SK-N-SH (cell line): ENCODE measurements at regions not wholly inside any gene's neighbourhood (a gene's known extent, or its start where the extent isn't known, plus 50 kb on each side); places are given as distances from the start of the nearest gene placed in this dataset.

Source experiments
- CTCF ChIA-PET: fragments of 300-600, 350-600 bp; formaldehyde crosslinking; extraction: SDS; loops from one replicate; lab custom pipeline; 2021; lab: Yijun Ruan, JAX
- POLR2A ChIA-PET: fragments of 350-600 bp; sonication (Branson Sonifier 250); formaldehyde crosslinking; extraction: SDS; loops from one replicate; lab custom pipeline; 2020; ENCODE audit warnings: antibody characterized with exemption, inconsistent platforms; lab: Yijun Ruan, JAX
- DNase-seq: peaks from one replicate; pipeline ENCODE4 v3.0.0; 2012
- H2AFZ ChIP-seq: fragments of 200-600 bp; sonication (generic); 2 replicates; pipeline ENCODE4 v1.8.1; 2016; ENCODE audit warnings: antibody characterized with exemption, mild to moderate bottlenecking, low read depth
- H3F3A ChIP-seq: fragments of 200-600 bp; sonication (generic); replicated peaks from 2 replicates; pipeline ENCODE3; 2016; ENCODE audit warnings: antibody characterized with exemption, mild to moderate bottlenecking; ENCODE audit not compliant: insufficient read depth
- H3K27ac ChIP-seq, 2 experiments: fragments of 200-500 bp in 1 of 2; fragments of 200-600 bp in 1 of 2; sonication (Bioruptor generic) in 1 of 2; sonication (generic), shearing (Covaris generic) in 1 of 2; 2 replicates each; pipeline versions ENCODE4 v1.5.1 to v1.6.1; 2014 to 2016; ENCODE audit warnings: low read depth in 2 of 2, inconsistent platforms in 1 of 2, low read length in 1 of 2, mild to moderate bottlenecking in 1 of 2, mixed read lengths in 1 of 2
- H3K27me3 ChIP-seq: fragments of 200-600 bp; sonication (generic), shearing (Covaris generic); 2 replicates; pipeline ENCODE4 v1.6.1; 2016; ENCODE audit warnings: mixed run types; ENCODE audit not compliant: insufficient read depth
- H3K36me3 ChIP-seq, 2 experiments: fragments of 200-500 bp in 1 of 2; fragments of 200-600 bp in 1 of 2; sonication (Bioruptor generic) in 1 of 2; sonication (generic) in 1 of 2; replicated peaks in 1 of 2; 2 replicates each; pipeline versions ENCODE3 to v1.5.1; 2014 to 2016; ENCODE audit warnings: low read length in 1 of 2, mild to moderate bottlenecking in 1 of 2; ENCODE audit not compliant: insufficient read depth in 2 of 2, control insufficient read depth in 1 of 2
- H3K4me1 ChIP-seq, 2 experiments: fragments of 200-500 bp in 1 of 2; fragments of 200-600 bp in 1 of 2; sonication (Bioruptor generic) in 1 of 2; sonication (generic), shearing (Covaris generic) in 1 of 2; 2 replicates each; pipeline versions ENCODE4 v1.5.1 to v1.6.1; 2014 to 2016; ENCODE audit warnings: low read depth in 1 of 2, low read length in 1 of 2, mixed run types in 1 of 2; ENCODE audit not compliant: insufficient read depth in 2 of 2, control insufficient read depth in 1 of 2
- H3K4me2 ChIP-seq: fragments of 200-600 bp; sonication (generic), shearing (Covaris generic); 2 replicates; pipeline ENCODE4 v1.6.1; 2017; ENCODE audit warnings: mixed run types
- H3K4me3 ChIP-seq, 2 experiments: fragments of 200-500 bp in 1 of 2; fragments of 200-600 bp in 1 of 2; sonication (Bioruptor generic) in 1 of 2; sonication (generic), shearing (Covaris generic) in 1 of 2; 2 replicates each; pipeline versions ENCODE4 v1.5.1 to v1.8.1; 2014 to 2016; ENCODE audit warnings: low read depth in 2 of 2, inconsistent platforms in 1 of 2, low read length in 1 of 2, mild to moderate bottlenecking in 1 of 2, mixed read lengths in 1 of 2, moderate library complexity in 1 of 2
- H3K79me2 ChIP-seq: fragments of 200-600 bp; sonication (generic); 2 replicates; pipeline ENCODE4 v1.8.1; 2017; ENCODE audit warnings: mild to moderate bottlenecking; ENCODE audit not compliant: insufficient read depth
- H3K9ac ChIP-seq: fragments of 200-600 bp; sonication (generic); 2 replicates; pipeline ENCODE4 v1.6.1; 2017; ENCODE audit warnings: mixed run types
- H3K9me2 ChIP-seq: fragments of 200-600 bp; sonication (generic); 2 replicates; pipeline ENCODE4 v1.6.1; 2017; ENCODE audit warnings: mixed run types
- H3K9me3 ChIP-seq: fragments of 200-600 bp; sonication (generic); 2 replicates; pipeline ENCODE4 v1.6.1; 2017; ENCODE audit warnings: mixed run types, mild to moderate bottlenecking, moderate library complexity
- H4K20me1 ChIP-seq: fragments of 200-600 bp; sonication (generic); 2 replicates; pipeline ENCODE4 v1.6.1; 2017; ENCODE audit warnings: mild to moderate bottlenecking, mixed run types; ENCODE audit not compliant: insufficient read depth
- CTCF ChIP-seq: fragments of 200-600 bp; sonication (generic); IDR thresholded peaks from 2 replicates; pipeline ENCODE4 v1.6.1; 2017; ENCODE audit warnings: antibody characterized with exemption, mild to moderate bottlenecking, moderate library complexity
- EZH2phosphoT487 ChIP-seq: fragments of 200-600 bp; sonication (generic); IDR thresholded peaks from 2 replicates; pipeline ENCODE4 v1.6.1; 2017; ENCODE audit warnings: low read depth, mixed run types, mild to moderate bottlenecking, antibody characterized with exemption, moderate library complexity, borderline replicate concordance
- FOSL2 ChIP-seq: IDR thresholded peaks from 2 replicates; pipeline ENCODE4 v1.4.0; 2012; ENCODE audit warnings: low read depth, mild to moderate bottlenecking, moderate library complexity, borderline replicate concordance
- FOXJ3 ChIP-seq: sonication (generic); formaldehyde crosslinking; IDR thresholded peaks from 2 replicates; pipeline ENCODE4 v1.5.1; 2020; ENCODE audit warnings: mild to moderate bottlenecking, missing genetic modification reagents
- FOXM1 ChIP-seq: IDR thresholded peaks from 2 replicates; pipeline ENCODE4 v1.4.0; 2012; ENCODE audit warnings: low read depth, mild to moderate bottlenecking
- GABPA ChIP-seq: IDR thresholded peaks from 2 replicates; pipeline ENCODE4 v1.4.0; 2012; ENCODE audit warnings: low read depth, mild to moderate bottlenecking
- GATA2 ChIP-seq: sonication (generic); formaldehyde crosslinking; IDR thresholded peaks from 2 replicates; pipeline ENCODE4 v1.5.0; 2020; ENCODE audit warnings: mild to moderate bottlenecking, missing genetic modification reagents
- JUND ChIP-seq: IDR thresholded peaks from 2 replicates; pipeline ENCODE4 v1.4.0; 2012
- MAX ChIP-seq: IDR thresholded peaks from 2 replicates; pipeline ENCODE4 v1.4.0; 2012; ENCODE audit warnings: low read depth
- MXI1 ChIP-seq: IDR thresholded peaks from 2 replicates; pipeline ENCODE4 v1.6.1; 2012; ENCODE audit warnings: mild to moderate bottlenecking, low read depth, low read length, improper control_type of control experiment
- PBX3 ChIP-seq: IDR thresholded peaks from 2 replicates; pipeline ENCODE4; 2012
- POLR2AphosphoS5 ChIP-seq: IDR thresholded peaks from 2 replicates; pipeline ENCODE4 v1.6.1; 2012; ENCODE audit warnings: low read depth, low read length
- RAD21 ChIP-seq: IDR thresholded peaks from 2 replicates; pipeline ENCODE4 v1.6.1; 2012; ENCODE audit warnings: mild to moderate bottlenecking, low read length
- RCOR1 ChIP-seq: fragments of 150-350 bp; IDR thresholded peaks from 2 replicates; pipeline ENCODE4 v1.6.1; 2017; ENCODE audit warnings: antibody characterized with exemption, low read length
- RFX5 ChIP-seq: IDR thresholded peaks from 2 replicates; pipeline ENCODE4 v1.6.1; 2012; ENCODE audit warnings: mild to moderate bottlenecking, improper control_type of control experiment, low read length
- RXRA ChIP-seq: IDR thresholded peaks from 2 replicates; pipeline ENCODE4 v1.4.0; 2012; ENCODE audit warnings: low read depth, mild to moderate bottlenecking, borderline replicate concordance
- SIN3A ChIP-seq: IDR thresholded peaks from 2 replicates; pipeline ENCODE4 v1.6.1; 2012; ENCODE audit warnings: low read depth, mild to moderate bottlenecking, low read length, moderate library complexity, borderline replicate concordance
- TAF1 ChIP-seq: IDR thresholded peaks from 2 replicates; pipeline ENCODE4 v1.6.1; 2012; ENCODE audit warnings: low read depth, mild to moderate bottlenecking, low read length, moderate library complexity, borderline replicate concordance
- USF1 ChIP-seq: IDR thresholded peaks from 2 replicates; pipeline ENCODE4 v1.4.0; 2012; ENCODE audit warnings: low read depth, borderline replicate concordance
- YY1 ChIP-seq: IDR thresholded peaks from 2 replicates; pipeline ENCODE4 v1.4.0; 2012; ENCODE audit warnings: low read depth, mild to moderate bottlenecking
- WGBS: methylation state at CpG from one replicate; pipeline ENCODE4 v1.1.6; 2017; ENCODE audit warnings: low lambda C conversion rate; 5-methylcytosine and 5-hydroxymethylcytosine counted together

GRCh38 chr7:54392935-54393334 lies 149.2 kb upstream of the VSTM2A start:
- H3K27ac ChIP-seq = no peak overlapping the region

More at GRCh38 chr7:54392935-54393334, 149.2 kb upstream of the VSTM2A start:
- peaks cover 10% of the 10 kb centered on the region; the same call in 1 of the 2 replicates for H3K9me3 ChIP-seq
- no peaks in the 10 kb centered on the region for H3K36me3 ChIP-seq
- no peaks in the 10 kb centered on the region for H3K4me1 ChIP-seq
- no peaks in the 10 kb centered on the region for H3K27me3 ChIP-seq
- ChIA-PET CTCF (interaction anchor here (1.4 kb wide), 1 partner anchor 18 kb away, joined by 4 read pairs; no protein-coding TSS in a partner anchor), POLR2A (no interaction called here)
- H2AFZ ChIP-seq = no peak overlapping the region
- H3F3A ChIP-seq = no peaks in the 10 kb centered on the region
- H4K20me1 ChIP-seq = no peaks in the 10 kb centered on the region
- H3K79me2 ChIP-seq = no peaks in the 10 kb centered on the region
- H3K9ac ChIP-seq = no peak overlapping the region
- no peak overlapping the region for H3K4me3 ChIP-seq
- TF ChIP-seq RCOR1 = no peak
- TF ChIP-seq GATA2 (CRISPR knock-in tag) = no peak
- TF ChIP-seq SIN3A = no peak
- TF ChIP-seq PBX3 = no peak
- no peak for TF ChIP-seq FOSL2
- TF ChIP-seq RXRA = no peak
- TF ChIP-seq JUND = no peak
- TF ChIP-seq CTCF = no peak
- TF ChIP-seq FOXM1 = no peak
- TF ChIP-seq MAX = no peak
- no peak for TF ChIP-seq RFX5
- no peak for TF ChIP-seq MXI1
- no peak for TF ChIP-seq EZH2phosphoT487
- TF ChIP-seq POLR2AphosphoS5 = no peak
- TF ChIP-seq USF1 = no peak
- no peak for TF ChIP-seq YY1
- TF ChIP-seq RAD21 = no peak
- TF ChIP-seq FOXJ3 (CRISPR knock-in tag) = no peak
- no peak for TF ChIP-seq GABPA
- no peak for TF ChIP-seq TAF1
- H3K9me2 ChIP-seq = peaks cover 5% of the 10 kb centered on the region; the same call in 1 of the 2 replicates
- 8% methylated on average over 2 of the region's 2 CpGs for WGBS
- no peak for DNase-seq
- no peak overlapping the region for H3K4me2 ChIP-seq
